ENCODE measurements at regions not wholly inside any gene's neighbourhood (a gene's known extent, or its start where the extent isn't known, plus 50 kb on each side); places are given as distances from the start of the nearest gene placed in this dataset.

- Histone ChIP-seq H3K4me2 (no peak overlapping the region), H3K79me2 (replicated peaks; ENCODE audit: insufficient read depth) (no peaks in the 10 kb centered on the region), H3K4me1 (ENCODE audit: insufficient read depth) (no peaks in the 10 kb centered on the region), H2AFZ (no peak overlapping the region), H3F3A (replicated peaks; ENCODE audit: low read depth) (no peaks in the 10 kb centered on the region), H4K20me1 (replicated peaks; ENCODE audit: insufficient read depth) (no peaks in the 10 kb centered on the region), H3K4me3 (no peak overlapping the region), H3K36me3 (ENCODE audit: insufficient read depth) (no peaks in the 10 kb centered on the region), H3K27ac (ENCODE audit: low read depth) (no peak overlapping the region), H3K9me2 (ENCODE audit: insufficient read depth) (0 out of 2 replicates have a peak, but pooled peaks cover 6% of the 10 kb centered on the region), H3K27me3 (ENCODE audit: insufficient read depth) (no peaks in the 10 kb centered on the region)
- H3K36me3 Mint-ChIP-seq (ENCODE audit: low read depth), result no peaks in the 10 kb centered on the region
- H3K9me3 Mint-ChIP-seq, result peaks cover 3% of the 10 kb centered on the region; the same call in 1 of the 3 replicates
- no peak for DNase-seq (ENCODE audit: low spot score)
- no peak for ATAC-seq
- H3K27ac Mint-ChIP-seq, result no peak overlapping the region
- H3K4me1 Mint-ChIP-seq, result no peaks in the 10 kb centered on the region; the same call in 2 of the 3 replicates
- peaks cover 3% of the 10 kb centered on the region for H3K27me3 Mint-ChIP-seq (ENCODE audit: insufficient read depth, low read depth, poor library complexity)
- TF ChIP-seq EZH2phosphoT487 (IDR thresholded peaks at IDR 0.05; ENCODE audit: unreplicated experiment), result no peak
- TF ChIP-seq CREB1 (CRISPR knock-in tag; IDR thresholded peaks at IDR 0.05; ENCODE audit: low read depth), result no peak
- TF ChIP-seq, protein P1, sequence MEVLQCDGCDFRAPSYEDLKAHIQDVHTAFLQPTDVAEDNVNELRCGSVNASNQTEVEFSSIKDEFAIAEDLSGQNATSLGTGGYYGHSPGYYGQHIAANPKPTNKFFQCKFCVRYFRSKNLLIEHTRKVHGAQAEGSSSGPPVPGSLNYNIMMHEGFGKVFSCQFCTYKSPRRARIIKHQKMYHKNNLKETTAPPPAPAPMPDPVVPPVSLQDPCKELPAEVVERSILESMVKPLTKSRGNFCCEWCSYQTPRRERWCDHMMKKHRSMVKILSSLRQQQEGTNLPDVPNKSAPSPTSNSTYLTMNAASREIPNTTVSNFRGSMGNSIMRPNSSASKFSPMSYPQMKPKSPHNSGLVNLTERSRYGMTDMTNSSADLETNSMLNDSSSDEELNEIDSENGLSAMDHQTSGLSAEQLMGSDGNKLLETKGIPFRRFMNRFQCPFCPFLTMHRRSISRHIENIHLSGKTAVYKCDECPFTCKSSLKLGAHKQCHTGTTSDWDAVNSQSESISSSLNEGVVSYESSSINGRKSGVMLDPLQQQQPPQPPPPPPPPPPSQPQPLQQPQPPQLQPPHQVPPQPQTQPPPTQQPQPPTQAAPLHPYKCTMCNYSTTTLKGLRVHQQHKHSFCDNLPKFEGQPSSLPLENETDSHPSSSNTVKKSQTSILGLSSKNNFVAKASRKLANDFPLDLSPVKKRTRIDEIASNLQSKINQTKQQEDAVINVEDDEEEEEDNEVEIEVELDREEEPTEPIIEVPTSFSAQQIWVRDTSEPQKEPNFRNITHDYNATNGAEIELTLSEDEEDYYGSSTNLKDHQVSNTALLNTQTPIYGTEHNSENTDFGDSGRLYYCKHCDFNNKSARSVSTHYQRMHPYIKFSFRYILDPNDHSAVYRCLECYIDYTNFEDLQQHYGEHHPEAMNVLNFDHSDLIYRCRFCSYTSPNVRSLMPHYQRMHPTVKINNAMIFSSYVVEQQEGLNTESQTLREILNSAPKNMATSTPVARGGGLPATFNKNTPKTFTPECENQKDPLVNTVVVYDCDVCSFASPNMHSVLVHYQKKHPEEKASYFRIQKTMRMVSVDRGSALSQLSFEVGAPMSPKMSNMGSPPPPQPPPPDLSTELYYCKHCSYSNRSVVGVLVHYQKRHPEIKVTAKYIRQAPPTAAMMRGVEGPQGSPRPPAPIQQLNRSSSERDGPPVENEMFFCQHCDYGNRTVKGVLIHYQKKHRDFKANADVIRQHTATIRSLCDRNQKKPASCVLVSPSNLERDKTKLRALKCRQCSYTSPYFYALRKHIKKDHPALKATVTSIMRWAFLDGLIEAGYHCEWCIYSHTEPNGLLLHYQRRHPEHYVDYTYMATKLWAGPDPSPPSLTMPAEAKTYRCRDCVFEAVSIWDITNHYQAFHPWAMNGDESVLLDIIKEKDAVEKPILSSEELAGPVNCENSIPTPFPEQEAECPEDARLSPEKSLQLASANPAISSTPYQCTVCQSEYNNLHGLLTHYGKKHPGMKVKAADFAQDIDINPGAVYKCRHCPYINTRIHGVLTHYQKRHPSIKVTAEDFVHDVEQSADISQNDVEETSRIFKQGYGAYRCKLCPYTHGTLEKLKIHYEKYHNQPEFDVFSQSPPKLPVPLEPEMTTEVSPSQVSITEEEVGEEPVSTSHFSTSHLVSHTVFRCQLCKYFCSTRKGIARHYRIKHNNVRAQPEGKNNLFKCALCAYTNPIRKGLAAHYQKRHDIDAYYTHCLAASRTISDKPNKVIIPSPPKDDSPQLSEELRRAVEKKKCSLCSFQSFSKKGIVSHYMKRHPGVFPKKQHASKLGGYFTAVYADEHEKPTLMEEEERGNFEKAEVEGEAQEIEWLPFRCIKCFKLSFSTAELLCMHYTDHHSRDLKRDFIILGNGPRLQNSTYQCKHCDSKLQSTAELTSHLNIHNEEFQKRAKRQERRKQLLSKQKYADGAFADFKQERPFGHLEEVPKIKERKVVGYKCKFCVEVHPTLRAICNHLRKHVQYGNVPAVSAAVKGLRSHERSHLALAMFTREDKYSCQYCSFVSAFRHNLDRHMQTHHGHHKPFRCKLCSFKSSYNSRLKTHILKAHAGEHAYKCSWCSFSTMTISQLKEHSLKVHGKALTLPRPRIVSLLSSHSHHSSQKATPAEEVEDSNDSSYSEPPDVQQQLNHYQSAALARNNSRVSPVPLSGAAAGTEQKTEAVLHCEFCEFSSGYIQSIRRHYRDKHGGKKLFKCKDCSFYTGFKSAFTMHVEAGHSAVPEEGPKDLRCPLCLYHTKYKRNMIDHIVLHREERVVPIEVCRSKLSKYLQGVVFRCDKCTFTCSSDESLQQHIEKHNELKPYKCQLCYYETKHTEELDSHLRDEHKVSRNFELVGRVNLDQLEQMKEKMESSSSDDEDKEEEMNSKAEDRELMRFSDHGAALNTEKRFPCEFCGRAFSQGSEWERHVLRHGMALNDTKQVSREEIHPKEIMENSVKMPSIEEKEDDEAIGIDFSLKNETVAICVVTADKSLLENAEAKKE (CRISPR knock-in tag; IDR thresholded peaks at IDR 0.05), result no peak
- TF ChIP-seq STAT1 (IDR thresholded peaks at IDR 0.05; ENCODE audit: unreplicated experiment), result no peak
- TF ChIP-seq JUNB (IDR thresholded peaks at IDR 0.05; ENCODE audit: unreplicated experiment), result no peak
- no peak for TF ChIP-seq POLR2AphosphoS5 (IDR thresholded peaks at IDR 0.05; ENCODE audit: low read depth)
- TF ChIP-seq REST (IDR thresholded peaks at IDR 0.05; ENCODE audit: unreplicated experiment), result no peak
- TF ChIP-seq CTCF (conservative IDR thresholded peaks at IDR 0.05; ENCODE audit: low read depth in 2 of 2), result no peak
- no peak for TF ChIP-seq EZH2 (IDR thresholded peaks at IDR 0.05; ENCODE audit: low read depth, unreplicated experiment)
- TF ChIP-seq, protein P2, sequence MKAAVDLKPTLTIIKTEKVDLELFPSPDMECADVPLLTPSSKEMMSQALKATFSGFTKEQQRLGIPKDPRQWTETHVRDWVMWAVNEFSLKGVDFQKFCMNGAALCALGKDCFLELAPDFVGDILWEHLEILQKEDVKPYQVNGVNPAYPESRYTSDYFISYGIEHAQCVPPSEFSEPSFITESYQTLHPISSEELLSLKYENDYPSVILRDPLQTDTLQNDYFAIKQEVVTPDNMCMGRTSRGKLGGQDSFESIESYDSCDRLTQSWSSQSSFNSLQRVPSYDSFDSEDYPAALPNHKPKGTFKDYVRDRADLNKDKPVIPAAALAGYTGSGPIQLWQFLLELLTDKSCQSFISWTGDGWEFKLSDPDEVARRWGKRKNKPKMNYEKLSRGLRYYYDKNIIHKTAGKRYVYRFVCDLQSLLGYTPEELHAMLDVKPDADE (IDR thresholded peaks at IDR 0.05), result no peak
- TF ChIP-seq NANOG (IDR thresholded peaks at IDR 0.05; ENCODE audit: borderline replicate concordance), result no peak
- no peak for TF ChIP-seq ZNF331 (CRISPR knock-in tag; IDR thresholded peaks at IDR 0.05; ENCODE audit: low read depth)
- TF ChIP-seq ZNF114 (CRISPR knock-in tag; IDR thresholded peaks at IDR 0.05), result no peak
- H3K4me3 Mint-ChIP-seq, result no peak overlapping the region
These were observed 607.4 kb upstream of the ADAMTS16 start for GRCh38 chr5:4532705-4533080.

All from GM23338 (cell line).